Progenitor cell of endocrine pancreas (in vitro differentiated cells): ENCODE measurements at regions not wholly inside any gene's neighbourhood (a gene's known extent, or its start where the extent isn't known, plus 50 kb on each side); places are given as distances from the start of the nearest gene placed in this dataset.

Source experiments
- DNase-seq: peaks from one replicate; pipeline ENCODE4 v3.0.0; 2021; ENCODE audit warnings: low spot score; ENCODE audit not compliant: unreplicated experiment
- H3K27ac Mint-ChIP-seq: 2 replicates; pipeline ENCODE4 v1.8.0; 2021; ENCODE audit warnings: mild to moderate bottlenecking, moderate library complexity, mixed read lengths
- H3K27me3 Mint-ChIP-seq: 2 replicates; pipeline ENCODE4 v1.8.0; 2021; ENCODE audit warnings: mixed read lengths
- H3K36me3 Mint-ChIP-seq: 2 replicates; pipeline ENCODE4 v1.8.0; 2022; ENCODE audit warnings: mixed read lengths; ENCODE audit not compliant: insufficient read depth
- H3K4me1 Mint-ChIP-seq: 2 replicates; pipeline ENCODE4 v1.8.0; 2021; ENCODE audit warnings: low read depth, mixed read lengths
- H3K4me3 Mint-ChIP-seq: 2 replicates; pipeline ENCODE4 v1.8.0; 2021; ENCODE audit warnings: low read depth, mild to moderate bottlenecking, moderate library complexity, mixed read lengths
- H3K9me3 Mint-ChIP-seq: 2 replicates; pipeline ENCODE4 v1.8.0; 2021; ENCODE audit warnings: low read depth, mixed read lengths
- TF ChIP-seq, protein P1 (sequence below): fragments of 200-600 bp; sonication (generic); IDR thresholded peaks from one replicate; pipeline ENCODE4 v1.5.0; 2021; ENCODE audit warnings: antibody characterized with exemption, mild to moderate bottlenecking; ENCODE audit not compliant: unreplicated experiment

DNA sequence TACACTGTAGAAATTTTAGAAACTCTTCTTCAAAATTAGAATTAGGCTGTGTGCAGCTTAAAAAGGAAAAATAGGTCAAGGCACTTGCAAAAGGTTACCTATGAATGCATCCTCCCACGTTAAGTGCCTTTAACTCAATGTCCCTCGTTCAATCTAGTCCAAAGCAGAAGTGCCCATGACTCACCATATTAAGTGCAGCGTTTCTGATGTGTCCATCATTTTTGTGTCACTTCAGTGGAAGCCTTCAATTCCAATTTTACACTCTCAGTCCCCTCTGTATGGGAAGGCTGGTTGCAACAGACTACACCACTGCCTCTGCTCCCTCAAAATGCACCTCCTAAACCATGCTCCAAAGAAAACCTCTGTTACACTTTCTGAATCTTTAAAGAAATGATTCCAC, 53.4 kb downstream of the FOXB1 start:
- Mint-ChIP-seq H3K9me3 (peaks cover 14% of the 10 kb centered on the region), H3K36me3 (peaks cover 4% of the 10 kb centered on the region), H3K27ac (no peak overlapping the region), H3K4me3 (no peak overlapping the region), H3K27me3 (peaks cover 22% of the 10 kb centered on the region), H3K4me1 (no peaks in the 10 kb centered on the region)
- no peak for DNase-seq
- TF ChIP-seq, protein P1, sequence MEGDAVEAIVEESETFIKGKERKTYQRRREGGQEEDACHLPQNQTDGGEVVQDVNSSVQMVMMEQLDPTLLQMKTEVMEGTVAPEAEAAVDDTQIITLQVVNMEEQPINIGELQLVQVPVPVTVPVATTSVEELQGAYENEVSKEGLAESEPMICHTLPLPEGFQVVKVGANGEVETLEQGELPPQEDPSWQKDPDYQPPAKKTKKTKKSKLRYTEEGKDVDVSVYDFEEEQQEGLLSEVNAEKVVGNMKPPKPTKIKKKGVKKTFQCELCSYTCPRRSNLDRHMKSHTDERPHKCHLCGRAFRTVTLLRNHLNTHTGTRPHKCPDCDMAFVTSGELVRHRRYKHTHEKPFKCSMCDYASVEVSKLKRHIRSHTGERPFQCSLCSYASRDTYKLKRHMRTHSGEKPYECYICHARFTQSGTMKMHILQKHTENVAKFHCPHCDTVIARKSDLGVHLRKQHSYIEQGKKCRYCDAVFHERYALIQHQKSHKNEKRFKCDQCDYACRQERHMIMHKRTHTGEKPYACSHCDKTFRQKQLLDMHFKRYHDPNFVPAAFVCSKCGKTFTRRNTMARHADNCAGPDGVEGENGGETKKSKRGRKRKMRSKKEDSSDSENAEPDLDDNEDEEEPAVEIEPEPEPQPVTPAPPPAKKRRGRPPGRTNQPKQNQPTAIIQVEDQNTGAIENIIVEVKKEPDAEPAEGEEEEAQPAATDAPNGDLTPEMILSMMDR = no peak

- Mint-ChIP-seq H3K27ac (no peak overlapping the region), H3K4me3 (no peak overlapping the region), H3K36me3 (peaks cover 4% of the 10 kb centered on the region), H3K27me3 (peaks cover 14% of the 10 kb centered on the region), H3K4me1 (no peaks in the 10 kb centered on the region), H3K9me3 (peaks cover 14% of the 10 kb centered on the region)
- no peak for DNase-seq
- TF ChIP-seq, protein P1 = no peak
Measured at GRCh38 chr15:60059186-60059585, 55.1 kb downstream of the FOXB1 start.

GRCh38 chr15:60061758-60062157, 57.6 kb downstream of the FOXB1 start:
- no peak for DNase-seq
- H3K4me3 Mint-ChIP-seq = no peak overlapping the region

DNA sequence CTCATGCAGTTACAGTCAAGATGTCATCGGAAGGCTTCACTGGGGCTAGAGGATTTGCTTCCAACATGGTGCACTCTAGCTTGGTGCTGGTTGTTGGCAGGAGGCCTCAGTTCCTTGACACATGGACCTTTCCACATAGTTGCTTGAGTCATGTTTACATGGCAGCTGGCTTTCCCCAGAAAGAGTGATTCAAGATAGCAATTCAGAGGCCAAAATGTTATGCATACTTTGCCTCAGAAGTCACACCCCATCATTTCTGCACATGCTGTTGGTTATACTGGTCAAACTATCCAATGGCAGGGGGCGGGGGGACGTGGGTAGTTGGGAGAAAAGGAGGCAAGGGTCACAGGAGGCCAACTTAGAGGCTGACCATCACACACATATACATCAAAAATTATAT, 58.7 kb downstream of the FOXB1 start:
- TF ChIP-seq, protein P1 = no peak
- H3K9me3 Mint-ChIP-seq = peaks cover 14% of the 10 kb centered on the region
- H3K4me3 Mint-ChIP-seq = no peak overlapping the region
- DNase-seq = no peak
- peaks cover 4% of the 10 kb centered on the region for H3K36me3 Mint-ChIP-seq
- H3K4me1 Mint-ChIP-seq = no peaks in the 10 kb centered on the region
- peaks cover 11% of the 10 kb centered on the region for H3K27me3 Mint-ChIP-seq
- H3K27ac Mint-ChIP-seq = no peak overlapping the region

More at GRCh38 chr15:60061758-60062157, 57.6 kb downstream of the FOXB1 start:
- peaks cover 4% of the 10 kb centered on the region for H3K36me3 Mint-ChIP-seq
- TF ChIP-seq, protein P1 = no peak
- no peaks in the 10 kb centered on the region for H3K4me1 Mint-ChIP-seq
- H3K27ac Mint-ChIP-seq = no peak overlapping the region
- H3K27me3 Mint-ChIP-seq = peaks cover 16% of the 10 kb centered on the region
- peaks cover 14% of the 10 kb centered on the region for H3K9me3 Mint-ChIP-seq

- DNase-seq = no peak
- TF ChIP-seq, protein P1 = no peak
- no peak overlapping the region for H3K4me3 Mint-ChIP-seq
- no peaks in the 10 kb centered on the region for H3K4me1 Mint-ChIP-seq
- H3K36me3 Mint-ChIP-seq = peaks cover 4% of the 10 kb centered on the region
- H3K27me3 Mint-ChIP-seq = peaks cover 13% of the 10 kb centered on the region
- no peak overlapping the region for H3K27ac Mint-ChIP-seq
- peaks cover 13% of the 10 kb centered on the region for H3K9me3 Mint-ChIP-seq
Measured at GRCh38 chr15:60065951-60066350, 61.8 kb downstream of the FOXB1 start.
